ENCODE measurements at regions not wholly inside any gene's neighbourhood (a gene's known extent, or its start where the extent isn't known, plus 50 kb on each side); places are given as distances from the start of the nearest gene placed in this dataset.

DNA sequence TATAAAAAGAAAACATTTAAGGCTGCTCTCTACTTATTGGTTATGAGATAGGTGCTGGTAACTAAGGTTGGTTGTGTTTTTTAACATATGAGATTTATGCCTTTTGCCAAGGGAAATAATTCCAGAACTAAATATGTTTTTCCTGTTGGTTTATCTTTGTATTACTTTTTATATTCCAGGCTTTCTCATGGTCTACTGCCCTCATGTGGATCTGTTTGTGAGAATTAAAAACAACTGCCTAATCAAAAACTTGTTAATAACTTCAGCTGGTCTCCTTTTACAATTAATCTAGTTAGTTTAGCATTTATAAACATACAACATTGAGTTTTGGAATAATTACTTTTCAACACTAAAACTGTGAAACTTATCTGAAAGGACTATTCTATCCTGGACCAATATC, 1208.3 kb downstream of the ADGRL3 start:
- Histone ChIP-seq H3K36me3 (ENCODE audit: low read depth) (no peaks in the 10 kb centered on the region), H3K4me1 (ENCODE audit: low read depth) (no peaks in the 10 kb centered on the region), H3K9me3 (no peaks in the 10 kb centered on the region), H3K4me3 (no peak overlapping the region)
- intact Hi-C loops (cut with DNase I, micrococcal nuclease): no loop called here
- ATAC-seq: no peak
- DNase-seq: no peak
- TF ChIP-seq, protein P1, sequence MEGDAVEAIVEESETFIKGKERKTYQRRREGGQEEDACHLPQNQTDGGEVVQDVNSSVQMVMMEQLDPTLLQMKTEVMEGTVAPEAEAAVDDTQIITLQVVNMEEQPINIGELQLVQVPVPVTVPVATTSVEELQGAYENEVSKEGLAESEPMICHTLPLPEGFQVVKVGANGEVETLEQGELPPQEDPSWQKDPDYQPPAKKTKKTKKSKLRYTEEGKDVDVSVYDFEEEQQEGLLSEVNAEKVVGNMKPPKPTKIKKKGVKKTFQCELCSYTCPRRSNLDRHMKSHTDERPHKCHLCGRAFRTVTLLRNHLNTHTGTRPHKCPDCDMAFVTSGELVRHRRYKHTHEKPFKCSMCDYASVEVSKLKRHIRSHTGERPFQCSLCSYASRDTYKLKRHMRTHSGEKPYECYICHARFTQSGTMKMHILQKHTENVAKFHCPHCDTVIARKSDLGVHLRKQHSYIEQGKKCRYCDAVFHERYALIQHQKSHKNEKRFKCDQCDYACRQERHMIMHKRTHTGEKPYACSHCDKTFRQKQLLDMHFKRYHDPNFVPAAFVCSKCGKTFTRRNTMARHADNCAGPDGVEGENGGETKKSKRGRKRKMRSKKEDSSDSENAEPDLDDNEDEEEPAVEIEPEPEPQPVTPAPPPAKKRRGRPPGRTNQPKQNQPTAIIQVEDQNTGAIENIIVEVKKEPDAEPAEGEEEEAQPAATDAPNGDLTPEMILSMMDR (IDR thresholded peaks at IDR 0.05): no peak

DNA sequence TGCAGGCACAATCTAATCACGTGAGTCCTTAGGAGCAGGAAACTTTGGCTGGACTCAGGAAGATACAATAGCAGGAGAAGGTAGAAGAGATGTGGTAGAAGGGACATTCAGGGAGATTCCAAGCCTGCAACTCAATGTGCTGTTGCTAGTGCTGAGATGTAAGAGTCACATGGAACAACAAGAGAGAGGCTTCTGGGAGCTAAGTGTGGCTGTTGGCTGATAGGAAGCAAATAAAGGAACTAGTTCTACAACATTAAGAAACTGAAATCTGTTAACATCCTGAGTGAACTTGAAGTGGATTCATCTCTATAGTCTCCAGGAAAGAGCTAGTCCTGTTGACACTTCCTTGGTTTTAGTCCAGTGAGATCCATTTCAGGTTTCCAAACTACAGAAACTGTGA, 1207.4 kb downstream of the ADGRL3 start:
- Histone ChIP-seq H3K4me1 (ENCODE audit: low read depth) (no peaks in the 10 kb centered on the region), H3K4me3 (no peak overlapping the region), H3K9me3 (no peaks in the 10 kb centered on the region), H3K36me3 (ENCODE audit: low read depth) (no peaks in the 10 kb centered on the region)
- DNase-seq (no peak), ATAC-seq (no peak)
- intact Hi-C loops (cut with DNase I, micrococcal nuclease): no loop called here
- TF ChIP-seq, protein P1 (IDR thresholded peaks at IDR 0.05): no peak

DNA sequence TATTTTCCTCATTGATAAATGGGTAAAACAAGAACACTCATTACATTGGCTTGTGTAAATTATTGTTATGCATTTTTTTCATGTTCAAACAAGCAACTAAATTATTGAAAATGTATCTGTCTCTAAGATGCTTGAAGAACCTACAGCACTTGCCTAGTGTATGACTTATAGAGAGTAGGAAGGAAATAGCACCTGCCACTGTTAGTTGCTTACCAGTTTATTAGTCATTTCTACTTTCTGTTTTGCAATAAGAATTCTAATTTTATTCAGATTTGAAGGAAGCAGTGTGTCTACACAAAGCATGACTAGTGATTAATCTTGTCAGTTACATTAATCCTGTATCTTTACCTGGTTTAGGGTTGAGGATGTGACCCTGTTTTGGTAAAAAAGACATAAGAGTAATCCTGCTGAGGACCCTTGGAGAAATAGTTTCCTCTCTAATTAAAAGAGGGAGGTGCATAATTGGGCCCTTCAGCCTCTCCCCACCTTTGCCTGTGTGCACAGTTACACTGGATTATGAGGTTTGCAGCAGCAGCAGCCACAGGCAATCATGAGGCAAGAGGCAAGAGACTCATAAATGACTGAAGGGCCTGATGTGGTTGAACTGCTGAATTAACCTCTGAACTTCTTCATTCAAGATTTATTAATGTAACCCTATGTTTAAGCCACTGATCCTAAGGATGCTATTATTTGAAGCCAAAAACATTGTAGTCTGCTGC, 1202.1 kb downstream of the ADGRL3 start:
- intact Hi-C loops (cut with DNase I, micrococcal nuclease): no loop called here
- ATAC-seq (no peak), DNase-seq (no peak)

DNA sequence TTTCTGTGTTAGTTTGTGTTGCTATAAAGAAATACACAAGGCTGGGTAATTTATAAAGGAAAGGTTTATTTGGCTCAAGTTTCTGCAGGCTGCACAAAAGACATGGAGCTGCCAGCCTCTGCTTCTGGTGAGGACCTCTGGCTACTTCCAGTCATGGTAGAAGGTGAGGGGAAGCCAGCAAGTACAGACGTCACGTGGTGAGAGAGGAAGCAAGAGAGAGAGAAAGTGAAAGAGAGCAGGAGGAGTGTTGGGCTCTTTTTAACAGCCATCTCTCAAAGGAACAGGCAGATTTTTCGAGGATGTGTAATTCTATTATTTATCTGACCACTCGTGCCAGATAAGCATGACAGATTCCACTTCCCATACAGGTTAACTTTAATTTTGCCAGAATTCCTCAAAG, 1199.1 kb downstream of the ADGRL3 start:
- H3K36me3 ChIP-seq (ENCODE audit: low read depth): no peaks in the 10 kb centered on the region
- intact Hi-C loops (cut with DNase I, micrococcal nuclease): no loop called here
- no peak for DNase-seq

More for the DNA sequence above, 1202.1 kb downstream of the ADGRL3 start:
- Histone ChIP-seq H3K36me3 (ENCODE audit: low read depth) (no peaks in the 10 kb centered on the region), H3K4me3 (no peak overlapping the region), H3K9me3 (no peaks in the 10 kb centered on the region), H3K4me1 (ENCODE audit: low read depth) (no peaks in the 10 kb centered on the region)
- TF ChIP-seq, protein P1 (IDR thresholded peaks at IDR 0.05): no peak

DNA sequence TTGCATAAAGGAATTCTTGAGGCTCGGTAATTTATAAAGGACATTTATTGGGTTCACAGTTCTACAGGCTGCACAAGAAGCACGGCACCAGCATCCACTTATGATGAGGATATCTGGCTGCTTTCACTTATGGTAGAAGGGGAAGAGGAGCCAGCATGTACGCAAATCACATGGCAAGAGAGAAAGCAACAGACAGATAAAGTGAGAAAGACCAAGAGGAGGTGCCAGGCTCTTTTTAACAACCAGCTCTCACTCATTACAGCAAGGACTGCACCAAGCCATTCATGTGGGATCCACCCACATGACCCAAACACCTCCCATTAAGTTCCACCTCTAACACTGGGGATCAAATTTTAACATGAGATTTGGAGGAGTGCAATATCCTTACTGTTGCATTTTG, 1198.2 kb downstream of the ADGRL3 start:
- TF ChIP-seq, protein P1 (IDR thresholded peaks at IDR 0.05): no peak
- H3K36me3 ChIP-seq (ENCODE audit: low read depth): no peaks in the 10 kb centered on the region
- H3K4me3 ChIP-seq: no peak overlapping the region
- ATAC-seq (no peak), DNase-seq (no peak)
- intact Hi-C loops (cut with DNase I, micrococcal nuclease): no loop called here
- no peaks in the 10 kb centered on the region for H3K4me1 ChIP-seq (ENCODE audit: low read depth)
- no peaks in the 10 kb centered on the region for H3K9me3 ChIP-seq

More for the DNA sequence above, 1199.1 kb downstream of the ADGRL3 start:
- Histone ChIP-seq H3K4me3 (no peak overlapping the region), H3K4me1 (ENCODE audit: low read depth) (no peaks in the 10 kb centered on the region), H3K9me3 (no peaks in the 10 kb centered on the region)
- ATAC-seq: no peak
- TF ChIP-seq, protein P1 (IDR thresholded peaks at IDR 0.05): no peak
